Gastrocnemius medialis (tissue), 4 donors: ENCODE measurements at regions not wholly inside any gene's neighbourhood (a gene's known extent, or its start where the extent isn't known, plus 50 kb on each side); places are given as distances from the start of the nearest gene placed in this dataset.

Experiments
- ATAC-seq, 2 donors: fragments of 150-250 bp; one replicate each; pipeline ENCODE4 v1.9.1; 2016
- DNase-seq, 2 donors: peaks; one replicate each; pipeline ENCODE4 v3.0.0-alpha.2; 2019
- H3K27ac ChIP-seq, 4 donors: fragments of 200-600 bp; sonication (generic); 1 replicate in 1 of 4; 2 replicates in 3 of 4; pipeline ENCODE4 v1.5.1; 2016 to 2018; ENCODE audit warnings: mild to moderate bottlenecking in 2 of 4, moderate library complexity in 1 of 4
- H3K27me3 ChIP-seq, 3 donors: fragments of 200-600 bp; sonication (generic) in 2 of 3; 1 replicate in 1 of 3; 2 replicates in 2 of 3; pipeline versions ENCODE4 v1.5.1 to v1.6.0; 2016 to 2019; ENCODE audit warnings: mild to moderate bottlenecking in 1 of 3, moderate library complexity in 1 of 3
- H3K36me3 ChIP-seq, 2 donors: fragments of 200-600 bp; sonication (generic) in 1 of 2; one replicate each; pipeline ENCODE4 v1.5.1; 2017 to 2018
- H3K4me1 ChIP-seq, 2 donors: fragments of 200-600 bp; sonication (generic) in 1 of 2; one replicate each; pipeline ENCODE4 v1.5.1; 2016 to 2017; ENCODE audit warnings: mild to moderate bottlenecking in 2 of 2
- H3K4me3 ChIP-seq, 4 donors: fragments of 200-600 bp; sonication (generic) in 3 of 4; 1 replicate in 1 of 4; 2 replicates in 3 of 4; pipeline ENCODE4 v1.5.1; 2016 to 2019; ENCODE audit warnings: mild to moderate bottlenecking in 2 of 4
- H3K9me3 ChIP-seq, 3 donors: fragments of 200-600 bp; sonication (generic) in 2 of 3; 1 replicate in 1 of 3; 2 replicates in 2 of 3; pipeline ENCODE4 v1.5.1; 2016 to 2019
- POLR2A ChIP-seq, 2 donors: fragments of 450-650 bp; IDR thresholded peaks; one replicate each; pipeline ENCODE4 v1.6.1; 2017; ENCODE audit warnings: antibody characterized with exemption in 2 of 2, mild to moderate bottlenecking in 2 of 2, moderate library complexity in 2 of 2
- in situ Hi-C, 4 donors: fragments of 200-750 bp; cut with MboI; loops; one replicate each; pipeline versions ENCODE4 v1.15.0 to v1.8.0; 2017; ENCODE audit warnings: low sequenced_read_pairs in 4 of 4
- intact Hi-C: fragments of 100-400 bp; cut with DNase I; formaldehyde crosslinking; loops from one replicate; pipeline ENCODE4 v1.15.1; 2023; ENCODE audit warnings: low total_unique reads
- TF ChIP-seq, protein P1 (sequence below), 5 experiments: fragments of 450-650 bp in 3 of 5; fragments of 200-600 bp in 2 of 5; sonication (generic) in 2 of 5; IDR thresholded peaks in 4 of 5; conservative IDR thresholded peaks in 1 of 5; 1 replicate in 4 of 5; 2 replicates in 1 of 5; pipeline ENCODE4 v1.5.1; 2016 to 2019; ENCODE audit warnings: antibody characterized with exemption in 5 of 5, mild to moderate bottlenecking in 3 of 5, moderate library complexity in 3 of 5

DNA sequence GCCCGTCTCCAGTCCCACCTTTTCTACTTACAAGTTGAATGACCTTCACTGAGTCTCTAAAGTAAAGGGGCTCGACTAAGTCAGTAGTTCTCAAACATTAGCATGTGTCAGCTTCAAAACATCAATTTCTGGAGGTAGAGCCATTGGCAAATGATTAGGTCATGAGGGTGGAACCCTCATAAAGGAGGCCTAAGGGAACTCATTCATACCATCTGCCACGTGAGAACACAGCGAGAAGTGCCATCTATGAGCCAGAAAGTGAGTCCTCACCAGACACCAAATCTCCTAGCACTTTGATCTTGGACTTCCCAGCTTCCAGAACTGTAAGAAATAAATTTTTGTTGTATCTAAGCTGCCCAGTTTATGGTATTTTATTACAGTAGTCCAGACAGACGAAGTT lies 129.8 kb downstream of the MEX3B start:
- Histone ChIP-seq H3K27me3 (no peaks in the 10 kb centered on the region), H3K27ac (no peak overlapping the region), H3K4me1 (peaks cover 19% of the 10 kb centered on the region in 2 donors), H3K4me3 (no peak overlapping the region), H3K36me3 (no peaks in the 10 kb centered on the region), H3K9me3 (no peaks in the 10 kb centered on the region)
- in situ Hi-C loops (no loop called here), intact Hi-C loops (loop anchor here (2.0 kb wide), 1 partner anchor 55 kb away; no protein-coding TSS in a partner anchor)
- ATAC-seq (no peak), DNase-seq (no peak)
- TF ChIP-seq, protein P1, sequence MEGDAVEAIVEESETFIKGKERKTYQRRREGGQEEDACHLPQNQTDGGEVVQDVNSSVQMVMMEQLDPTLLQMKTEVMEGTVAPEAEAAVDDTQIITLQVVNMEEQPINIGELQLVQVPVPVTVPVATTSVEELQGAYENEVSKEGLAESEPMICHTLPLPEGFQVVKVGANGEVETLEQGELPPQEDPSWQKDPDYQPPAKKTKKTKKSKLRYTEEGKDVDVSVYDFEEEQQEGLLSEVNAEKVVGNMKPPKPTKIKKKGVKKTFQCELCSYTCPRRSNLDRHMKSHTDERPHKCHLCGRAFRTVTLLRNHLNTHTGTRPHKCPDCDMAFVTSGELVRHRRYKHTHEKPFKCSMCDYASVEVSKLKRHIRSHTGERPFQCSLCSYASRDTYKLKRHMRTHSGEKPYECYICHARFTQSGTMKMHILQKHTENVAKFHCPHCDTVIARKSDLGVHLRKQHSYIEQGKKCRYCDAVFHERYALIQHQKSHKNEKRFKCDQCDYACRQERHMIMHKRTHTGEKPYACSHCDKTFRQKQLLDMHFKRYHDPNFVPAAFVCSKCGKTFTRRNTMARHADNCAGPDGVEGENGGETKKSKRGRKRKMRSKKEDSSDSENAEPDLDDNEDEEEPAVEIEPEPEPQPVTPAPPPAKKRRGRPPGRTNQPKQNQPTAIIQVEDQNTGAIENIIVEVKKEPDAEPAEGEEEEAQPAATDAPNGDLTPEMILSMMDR (IDR thresholded peaks at IDR 0.05 in 4 of 5, conservative IDR thresholded peaks at IDR 0.05 in 1 of 5): no peak
- TF ChIP-seq POLR2A (IDR thresholded peaks at IDR 0.05): no peak

- no peak overlapping the region for H3K4me3 ChIP-seq
- intact Hi-C loops: loop anchor here (2.0 kb wide), 1 partner anchor 54 kb away; no protein-coding TSS in a partner anchor
- in situ Hi-C loops: no loop called here
- H3K36me3 ChIP-seq: no peaks in the 10 kb centered on the region
- H3K27me3 ChIP-seq: no peaks in the 10 kb centered on the region
- peak in 1 of 2 donors; percentile 60 for ATAC-seq
- peak in 1 of 2 donors; percentile 31 for DNase-seq
- H3K4me1 ChIP-seq: peaks cover 22 to 27% of the 10 kb centered on the region in 2 donors
- H3K9me3 ChIP-seq: no peaks in the 10 kb centered on the region
- H3K27ac ChIP-seq: peak overlapping the region in 3 of 4 donors; percentile 2 to 63 (median 55)
- TF ChIP-seq POLR2A (IDR thresholded peaks at IDR 0.05): no peak
- TF ChIP-seq, protein P1 (IDR thresholded peaks at IDR 0.05 in 4 of 5, conservative IDR thresholded peaks at IDR 0.05 in 1 of 5): no peak
Measured at GRCh38 chr15:81914734-81915256, 131.0 kb downstream of the MEX3B start.

GRCh38 chr15:81914333-81914732 lies 131.5 kb downstream of the MEX3B start:
- no peak for DNase-seq
- H3K36me3 ChIP-seq: no peaks in the 10 kb centered on the region
- no peak overlapping the region for H3K4me3 ChIP-seq
- no peaks in the 10 kb centered on the region for H3K9me3 ChIP-seq
- intact Hi-C loops: loop anchor here (2.0 kb wide), 1 partner anchor 54 kb away; no protein-coding TSS in a partner anchor
- ATAC-seq: no peak
- H3K27me3 ChIP-seq: no peaks in the 10 kb centered on the region
- peaks cover 22 to 27% of the 10 kb centered on the region in 2 donors for H3K4me1 ChIP-seq
- TF ChIP-seq, protein P1 (IDR thresholded peaks at IDR 0.05 in 4 of 5, conservative IDR thresholded peaks at IDR 0.05 in 1 of 5): no peak
- TF ChIP-seq POLR2A (IDR thresholded peaks at IDR 0.05): no peak
- H3K27ac ChIP-seq: peak overlapping the region in 2 of 4 donors; percentile 55 to 63
- in situ Hi-C loops: no loop called here

DNA sequence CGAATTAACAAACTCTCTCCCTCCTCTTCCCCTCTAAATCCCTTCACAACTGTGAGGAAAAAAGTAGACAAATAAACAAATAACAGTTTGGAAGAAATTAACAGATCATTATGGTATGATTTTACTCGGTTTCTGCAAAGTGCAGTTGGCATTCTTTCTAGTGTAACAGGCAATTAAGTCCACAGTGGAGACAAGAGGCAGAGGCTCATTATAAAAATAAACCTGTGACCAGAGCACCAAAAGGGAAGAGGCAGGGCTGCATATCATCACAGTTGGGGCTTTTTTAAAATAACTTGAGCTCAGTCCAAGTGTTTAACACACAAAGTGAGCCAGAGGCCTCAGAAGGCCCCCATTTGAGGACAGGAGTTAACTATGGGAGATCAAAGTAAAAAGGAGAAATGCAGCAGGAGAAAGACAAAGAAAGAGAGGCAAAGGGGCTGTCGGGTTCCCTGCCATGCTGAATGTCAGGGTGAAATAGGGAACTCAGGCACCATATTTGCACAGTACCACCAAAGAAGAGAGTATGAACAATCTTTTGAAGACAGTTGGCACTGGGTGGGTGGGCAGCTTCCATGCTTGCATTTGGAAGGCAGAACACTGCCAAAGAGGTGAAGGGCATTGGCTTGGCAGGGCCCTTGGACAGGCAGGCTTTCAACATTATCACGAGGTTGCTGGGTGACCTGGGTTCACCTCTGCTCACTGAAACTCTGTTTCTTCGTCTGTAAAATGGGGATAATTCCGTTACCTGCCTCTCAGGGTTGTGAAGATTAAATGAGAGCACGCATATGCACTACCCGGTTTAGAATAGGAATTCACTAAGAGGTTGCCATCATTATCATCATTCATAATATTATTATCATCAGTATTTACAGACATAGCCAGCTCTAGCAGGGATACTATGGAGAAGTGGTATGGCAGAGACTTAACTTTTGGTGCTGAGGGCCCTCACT lies 134.5 kb downstream of the MEX3B start:
- Histone ChIP-seq H3K27me3 (no peaks in the 10 kb centered on the region), H3K9me3 (no peaks in the 10 kb centered on the region), H3K4me1 (peaks cover 22 to 31% of the 10 kb centered on the region in 2 donors), H3K36me3 (no peaks in the 10 kb centered on the region), H3K4me3 (no peak overlapping the region), H3K27ac (no peak overlapping the region)
- DNase-seq (no peak), ATAC-seq (no peak)
- in situ Hi-C loops: no loop called here
- intact Hi-C loops: no loop called here
- TF ChIP-seq POLR2A (IDR thresholded peaks at IDR 0.05): no peak
- TF ChIP-seq, protein P1 (IDR thresholded peaks at IDR 0.05 in 4 of 5, conservative IDR thresholded peaks at IDR 0.05 in 1 of 5): no peak
